ENCODE measurements at regions not wholly inside any gene's neighbourhood (a gene's known extent, or its start where the extent isn't known, plus 50 kb on each side); places are given as distances from the start of the nearest gene placed in this dataset.
"Not testable (repeated sequence)": the region's sequence is repeated elsewhere in the genome, so short reads cannot be mapped to it uniquely, and the experiment has no call there.

- H3K9me3 ChIP-seq (ENCODE audit: control insufficient read depth, insufficient read depth, low read depth, low read length); H3K27ac ChIP-seq (ENCODE audit: extremely low read depth, low read depth, low read length); H3K4me3 ChIP-seq (ENCODE audit: low read depth, low read length); H3K4me1 ChIP-seq (ENCODE audit: control insufficient read depth, insufficient read depth, low read length); POLR2A ChIA-PET: not testable (repeated sequence)
- H3K36me3 ChIP-seq (ENCODE audit: control insufficient read depth in 2 of 2, insufficient read depth in 1 of 2, low read length in 2 of 2): peaks cover 3 to 40% of the 10 kb centered on the region in 2 experiments; a peak in 2 of 3 replicates
- CTCF ChIA-PET: interaction anchor here (0.6 kb wide), 2 partner anchors 86 to 308 kb away, joined by 3 to 5 read pairs; no protein-coding TSS in a partner anchor
These were observed 58.6 kb upstream of the CSNK1E start for GRCh38 chr22:38375784-38376183.

DNA sequence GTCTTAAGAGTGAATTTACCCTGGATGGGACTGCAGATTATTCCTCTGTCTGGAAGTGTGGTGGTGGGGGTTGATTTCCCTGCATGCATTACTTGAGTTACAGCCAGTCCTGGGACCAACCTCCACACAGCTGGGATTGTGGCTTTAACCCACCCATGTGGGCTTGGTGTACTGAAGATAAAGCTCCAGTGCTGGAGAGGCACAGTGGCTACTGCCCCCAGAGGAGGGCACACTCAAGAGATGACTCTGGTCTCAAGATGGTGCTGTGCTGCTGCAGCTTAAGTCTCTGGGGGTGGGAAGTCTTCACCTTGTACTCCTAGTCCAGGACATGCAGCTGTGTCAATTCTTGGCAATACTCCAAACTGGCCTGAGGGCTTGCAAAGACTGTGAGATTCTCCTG is 57.8 kb upstream of the CSNK1E start:
- POLR2A ChIA-PET; H3K9me3 ChIP-seq (ENCODE audit: control insufficient read depth, insufficient read depth, low read depth, low read length); H3K4me1 ChIP-seq (ENCODE audit: control insufficient read depth, insufficient read depth, low read length); H3K4me3 ChIP-seq (ENCODE audit: low read depth, low read length); H3K27ac ChIP-seq (ENCODE audit: extremely low read depth, low read depth, low read length): not testable (repeated sequence)
- peaks cover 3 to 35% of the 10 kb centered on the region in 2 experiments; a peak in 2 of 3 replicates for H3K36me3 ChIP-seq (ENCODE audit: control insufficient read depth in 2 of 2, insufficient read depth in 1 of 2, low read length in 2 of 2)
- CTCF ChIA-PET: interaction anchor here (0.6 kb wide), 1 partner anchor 309 kb away, joined by 5 read pairs; no protein-coding TSS in a partner anchor

DNA sequence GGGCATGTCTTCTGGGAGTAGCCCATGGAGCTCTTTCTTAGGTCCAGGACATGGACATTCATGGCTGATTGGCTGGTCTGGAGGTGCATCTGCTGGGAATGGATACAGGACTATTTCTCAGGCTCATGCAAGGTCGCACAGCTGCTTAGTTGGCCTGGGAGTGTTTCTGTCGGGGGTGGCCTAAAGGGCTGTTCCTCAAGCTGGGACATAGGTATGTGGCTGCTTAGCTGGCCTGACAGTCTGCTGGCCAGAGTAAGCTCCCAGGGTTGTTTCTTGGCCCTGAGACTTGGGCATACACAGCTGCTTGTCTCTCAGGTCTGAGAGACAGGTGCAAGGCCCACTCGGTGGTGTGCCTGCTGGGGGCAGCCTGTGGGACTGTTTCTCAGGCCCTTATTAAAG is 57.2 kb upstream of the CSNK1E start:
- CTCF ChIA-PET; POLR2A ChIA-PET; H3K9me3 ChIP-seq (ENCODE audit: control insufficient read depth, insufficient read depth, low read depth, low read length); H3K4me1 ChIP-seq (ENCODE audit: control insufficient read depth, insufficient read depth, low read length); H3K27ac ChIP-seq (ENCODE audit: extremely low read depth, low read depth, low read length); H3K4me3 ChIP-seq (ENCODE audit: low read depth, low read length): not testable (repeated sequence)
- peaks cover 3 to 29% of the 10 kb centered on the region in 2 experiments; a peak in 2 of 3 replicates for H3K36me3 ChIP-seq (ENCODE audit: control insufficient read depth in 2 of 2, insufficient read depth in 1 of 2, low read length in 2 of 2)

DNA sequence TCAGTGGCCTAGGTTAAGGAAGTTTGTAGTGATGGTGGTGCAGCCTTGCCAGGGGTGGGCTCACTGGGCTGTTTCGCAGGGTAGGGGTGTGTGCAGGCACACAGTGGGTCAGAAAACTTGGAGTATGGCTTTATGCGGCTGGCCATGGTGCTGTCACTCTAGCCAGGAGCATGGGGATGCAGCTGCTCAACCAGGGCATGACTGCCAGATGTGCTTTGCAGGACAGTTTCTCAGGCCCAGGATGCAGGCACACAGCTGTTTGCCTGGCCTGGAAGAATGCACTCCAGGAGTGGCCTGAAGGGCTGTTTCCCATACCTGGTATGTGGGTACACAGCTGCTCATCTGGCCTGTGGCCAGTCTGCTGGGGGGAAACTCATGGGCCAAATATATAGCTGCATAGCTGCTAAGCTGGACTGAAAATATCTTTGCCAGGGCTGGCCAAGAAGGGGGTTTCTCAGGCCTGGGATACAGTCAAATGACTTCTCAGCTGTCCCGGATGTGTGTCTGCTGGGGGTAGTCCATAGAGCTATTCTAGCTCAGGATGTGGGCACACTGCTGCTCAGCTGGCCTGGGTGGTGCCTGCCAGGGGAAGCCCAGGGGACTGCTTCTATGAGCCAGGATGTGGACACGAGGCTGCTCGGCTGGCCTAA is 56.7 kb upstream of the CSNK1E start:
- H3K27ac ChIP-seq (ENCODE audit: extremely low read depth, low read depth, low read length); H3K4me1 ChIP-seq (ENCODE audit: control insufficient read depth, insufficient read depth, low read length); H3K9me3 ChIP-seq (ENCODE audit: control insufficient read depth, insufficient read depth, low read depth, low read length); H3K4me3 ChIP-seq (ENCODE audit: low read depth, low read length); POLR2A ChIA-PET; CTCF ChIA-PET: not testable (repeated sequence)
- peak; percentile 19; the same call in 1 of the 2 replicates for TF ChIP-seq GLIS1 (tag by site-specific recombination; IDR thresholded peaks at IDR 0.05)
- peaks cover under 1 to 29% of the 10 kb centered on the region in 2 experiments; a peak in 2 of 3 replicates for H3K36me3 ChIP-seq (ENCODE audit: control insufficient read depth in 2 of 2, insufficient read depth in 1 of 2, low read length in 2 of 2)

- POLR2A ChIA-PET; H3K4me1 ChIP-seq (ENCODE audit: control insufficient read depth, insufficient read depth, low read length); H3K27ac ChIP-seq (ENCODE audit: extremely low read depth, low read depth, low read length); H3K4me3 ChIP-seq (ENCODE audit: low read depth, low read length); H3K9me3 ChIP-seq (ENCODE audit: control insufficient read depth, insufficient read depth, low read depth, low read length); CTCF ChIA-PET: not testable (repeated sequence)
- H3K36me3 ChIP-seq (ENCODE audit: control insufficient read depth in 2 of 2, insufficient read depth in 1 of 2, low read length in 2 of 2): peaks cover 0 to 20% of the 10 kb centered on the region in 2 experiments; a peak in 1 of 3 replicates
- TF ChIP-seq ZNF791 (tag by site-specific recombination; IDR thresholded peaks at IDR 0.05) (0 out of 2 replicates have a peak, but pooled peaks have one; percentile 54), SETDB1 (IDR thresholded peaks at IDR 0.05; ENCODE audit: insufficient read length, low read length) (peak; percentile 91)
These were observed 55.4 kb upstream of the CSNK1E start for GRCh38 chr22:38372665-38373064.

DNA sequence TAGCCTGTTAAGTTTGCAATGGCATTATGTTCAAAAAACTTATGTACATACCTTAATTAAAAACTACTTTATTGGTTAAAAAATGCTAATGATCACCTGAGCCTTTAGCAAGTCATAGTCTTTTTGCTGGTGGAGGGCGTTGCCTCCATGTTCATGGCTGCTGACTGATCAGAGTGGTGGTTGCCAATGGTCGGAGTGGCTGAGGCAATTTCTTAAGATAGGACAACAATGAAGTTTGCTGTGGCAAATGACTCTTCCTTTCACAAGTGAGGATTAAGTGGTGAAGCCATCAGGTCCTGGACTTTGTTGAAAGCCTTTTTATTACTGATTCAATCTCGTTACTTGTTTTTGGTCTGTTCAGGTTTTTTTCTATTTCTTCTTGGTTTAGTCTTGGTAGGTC is 53.3 kb upstream of the CSNK1E start:
- CTCF ChIA-PET; H3K27ac ChIP-seq (ENCODE audit: extremely low read depth, low read depth, low read length); H3K36me3 ChIP-seq (ENCODE audit: control insufficient read depth in 2 of 2, insufficient read depth in 1 of 2, low read length in 2 of 2); H3K4me3 ChIP-seq (ENCODE audit: low read depth, low read length); H3K4me1 ChIP-seq (ENCODE audit: control insufficient read depth, insufficient read depth, low read length); H3K9me3 ChIP-seq (ENCODE audit: control insufficient read depth, insufficient read depth, low read depth, low read length); POLR2A ChIA-PET: not testable (repeated sequence)

DNA sequence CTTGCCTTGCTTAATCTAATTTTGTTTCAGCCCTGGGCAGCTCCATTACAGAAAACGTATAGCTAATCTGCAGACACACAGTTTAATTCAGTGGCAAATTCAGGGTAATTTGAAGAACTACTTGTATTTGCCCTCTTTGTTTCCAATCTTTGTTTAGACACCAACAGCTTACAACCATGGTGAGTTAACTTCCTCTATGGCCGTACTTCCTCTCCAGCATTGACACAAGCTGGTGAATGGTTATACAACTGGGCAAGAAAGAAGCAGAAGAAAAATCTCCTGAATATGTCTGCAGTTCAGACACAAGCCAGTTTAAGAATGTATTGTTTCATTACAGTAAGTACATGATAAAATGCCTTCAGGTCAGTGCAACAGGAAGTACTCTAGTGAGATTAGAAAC is 51.9 kb upstream of the CSNK1E start:
- H3K27ac ChIP-seq (ENCODE audit: extremely low read depth, low read depth, low read length); H3K4me3 ChIP-seq (ENCODE audit: low read depth, low read length); H3K9me3 ChIP-seq (ENCODE audit: control insufficient read depth, insufficient read depth, low read depth, low read length); POLR2A ChIA-PET; H3K4me1 ChIP-seq (ENCODE audit: control insufficient read depth, insufficient read depth, low read length); H3K36me3 ChIP-seq (ENCODE audit: control insufficient read depth in 2 of 2, insufficient read depth in 1 of 2, low read length in 2 of 2): not testable (repeated sequence)
- CTCF ChIA-PET: interaction anchor here (0.6 to 0.7 kb wide), 2 partner anchors 55 to 192 kb away, joined by 3 read pairs; no protein-coding TSS in a partner anchor

All from HEK293 (cell line).